Epithelial cell of prostate (primary cell): ENCODE measurements at regions not wholly inside any gene's neighbourhood (a gene's known extent, or its start where the extent isn't known, plus 50 kb on each side); places are given as distances from the start of the nearest gene placed in this dataset.
"Not testable (repeated sequence)": the region's sequence is repeated elsewhere in the genome, so short reads cannot be mapped to it uniquely, and the experiment has no call there.

ENCODE experiments used
- DNase-seq: peaks from one replicate; pipeline ENCODE4 v3.0.0-alpha.2; 2011; ENCODE audit warnings: low read depth, low spot score
- H3K27ac ChIP-seq: fragments of 450-650 bp; 2 replicates; pipeline ENCODE4 v1.5.1; 2017; ENCODE audit warnings: mild to moderate bottlenecking

DNA sequence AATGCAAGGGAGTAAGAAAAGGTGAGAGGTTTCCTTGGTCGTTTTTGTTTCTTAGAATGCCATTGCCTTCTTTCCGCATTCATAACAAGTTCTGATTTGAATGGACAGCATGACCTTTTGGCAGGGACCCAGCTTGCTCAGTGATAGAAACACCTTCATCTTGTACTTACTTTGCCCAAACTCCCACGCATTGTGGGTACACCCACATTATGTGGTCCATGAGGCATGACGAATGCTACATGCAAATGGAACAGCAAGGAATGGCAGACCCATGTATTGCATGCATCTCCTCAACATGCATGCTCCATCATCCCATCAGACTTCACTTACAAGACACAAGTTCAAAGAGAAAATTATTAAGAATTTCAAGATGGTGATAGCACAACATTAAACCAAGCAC is 102.8 kb downstream of the CDC7 start:
- H3K27ac ChIP-seq = no peak overlapping the region
- no peak for DNase-seq

DNA sequence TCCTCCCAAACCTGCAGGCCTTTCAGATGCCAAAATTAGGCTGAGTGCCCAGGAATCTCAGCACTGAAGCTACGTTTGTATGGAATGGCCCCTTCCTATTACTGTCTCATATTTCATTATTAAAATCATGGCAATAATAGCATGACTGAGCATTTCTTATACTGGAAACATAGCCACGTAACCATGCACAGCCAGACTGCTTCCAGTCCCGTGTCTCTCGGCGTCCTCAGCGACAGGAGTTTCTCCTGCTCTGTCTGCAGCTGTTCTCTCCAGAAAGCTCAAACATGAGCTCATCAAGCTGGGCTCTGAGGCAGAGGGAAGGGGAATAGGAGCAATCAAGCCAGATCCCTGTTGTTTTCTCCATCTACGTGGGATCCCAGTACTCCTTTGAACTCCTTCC is 104.0 kb downstream of the CDC7 start:
- no peak for DNase-seq
- H3K27ac ChIP-seq = no peak overlapping the region

DNA sequence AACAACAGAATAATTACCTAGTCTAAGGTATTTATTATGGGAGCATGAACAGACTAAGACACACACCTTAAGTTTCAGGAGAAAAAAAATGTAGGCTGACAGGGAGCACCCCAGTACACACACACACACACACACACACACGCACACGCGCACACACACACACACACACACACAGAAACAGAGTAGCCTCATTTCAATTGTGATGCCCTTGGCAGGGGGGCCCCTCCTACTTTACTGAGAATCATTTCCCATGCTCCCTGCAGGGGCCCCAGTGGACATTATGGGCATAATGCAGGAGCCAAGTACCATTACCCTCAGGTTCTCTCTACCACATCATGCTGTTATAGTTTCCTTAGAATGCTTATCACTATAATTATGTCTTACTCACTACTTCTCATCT is 104.9 kb downstream of the CDC7 start:
- H3K27ac ChIP-seq = no peak overlapping the region
- no peak for DNase-seq

DNA sequence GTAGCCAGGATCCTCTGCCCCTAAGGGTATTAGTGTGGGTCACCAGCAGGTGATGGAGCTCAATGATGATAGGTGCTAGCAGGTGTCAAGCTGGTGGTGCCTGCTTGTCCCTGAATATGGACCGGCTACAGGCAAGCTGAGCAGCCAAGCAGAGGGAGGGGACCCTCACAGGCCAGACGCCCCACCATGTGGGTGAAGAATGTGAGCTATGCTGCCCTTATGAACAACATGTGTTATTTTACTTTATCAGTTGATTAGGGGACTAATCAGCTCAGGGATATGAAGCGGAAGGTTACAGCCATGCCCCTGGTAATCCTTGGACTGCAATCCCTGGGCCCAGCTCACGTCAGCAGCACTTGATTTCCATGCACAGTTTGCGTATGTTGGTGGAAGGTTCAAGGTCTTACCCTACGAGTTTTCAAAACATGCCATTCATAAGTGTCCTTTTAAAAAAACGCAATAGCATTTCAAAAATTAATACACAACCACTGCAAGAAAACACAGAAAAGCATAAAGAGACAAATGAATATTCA is 106.0 kb downstream of the CDC7 start:
- no peak overlapping the region for H3K27ac ChIP-seq

DNA sequence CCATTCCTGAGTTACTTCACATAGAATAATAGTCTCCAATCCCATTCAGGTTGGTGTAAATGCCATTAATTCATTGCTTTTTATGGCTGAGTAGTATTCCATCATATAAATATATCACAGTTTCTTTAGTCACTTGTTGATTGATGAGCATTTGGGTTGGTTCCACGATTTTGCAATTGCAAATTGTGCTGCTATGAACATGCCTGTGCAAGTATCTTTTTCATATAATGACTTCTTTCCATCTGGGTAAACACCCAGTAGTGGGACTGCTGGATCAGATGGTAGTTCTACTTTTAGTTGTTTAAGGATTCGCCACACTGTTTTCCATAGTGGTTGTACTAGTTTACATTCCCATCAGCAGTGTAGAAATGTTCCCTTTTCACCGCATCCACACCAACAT is 107.0 kb downstream of the CDC7 start:
- not testable (repeated sequence) for H3K27ac ChIP-seq, DNase-seq

More for the DNA sequence above, 106.0 kb downstream of the CDC7 start:
- no peak for DNase-seq

DNA sequence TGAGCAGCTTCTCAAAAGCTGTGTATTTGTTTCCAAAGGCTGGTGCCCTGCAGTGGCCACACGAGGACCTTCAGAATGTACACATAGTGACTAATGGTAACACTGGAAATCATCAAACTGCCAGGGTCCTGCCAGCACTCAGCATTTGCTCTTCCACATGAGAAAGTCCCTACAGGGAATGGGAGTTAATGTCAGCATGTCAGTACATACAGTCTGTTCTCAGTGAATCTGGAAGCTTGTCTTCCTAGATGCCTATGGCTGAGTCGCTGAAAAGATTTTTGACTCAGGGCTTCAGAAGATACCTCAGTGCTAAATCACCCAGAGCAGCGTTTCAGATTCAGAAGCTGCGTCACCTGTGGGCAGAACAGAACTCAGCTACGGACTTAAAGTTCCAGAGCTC is 108.2 kb downstream of the CDC7 start:
- H3K27ac ChIP-seq = peak overlapping the region; percentile 55
- peak; percentile 49 for DNase-seq

DNA sequence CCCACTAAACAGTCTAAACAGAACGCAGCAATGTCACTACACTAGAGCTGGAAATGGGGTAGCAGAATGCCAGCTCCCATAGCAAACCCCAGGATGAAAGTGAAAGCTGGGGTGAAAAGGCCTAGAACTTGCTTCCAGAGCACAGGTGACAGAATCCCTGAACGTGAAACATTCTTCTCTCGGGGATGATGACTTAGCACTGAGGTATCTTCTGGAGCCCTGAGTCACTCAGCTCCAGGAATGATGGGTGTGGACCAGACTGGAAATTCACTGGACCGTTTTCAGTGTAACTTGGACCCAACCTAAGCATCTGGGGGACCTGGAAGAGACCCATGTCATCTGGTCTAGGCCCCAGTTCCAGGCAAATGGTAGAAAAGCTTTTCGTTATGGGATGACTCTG is 108.9 kb downstream of the CDC7 start:
- H3K27ac ChIP-seq = peak overlapping the region; percentile 55
- peak; percentile 12 for DNase-seq

DNA sequence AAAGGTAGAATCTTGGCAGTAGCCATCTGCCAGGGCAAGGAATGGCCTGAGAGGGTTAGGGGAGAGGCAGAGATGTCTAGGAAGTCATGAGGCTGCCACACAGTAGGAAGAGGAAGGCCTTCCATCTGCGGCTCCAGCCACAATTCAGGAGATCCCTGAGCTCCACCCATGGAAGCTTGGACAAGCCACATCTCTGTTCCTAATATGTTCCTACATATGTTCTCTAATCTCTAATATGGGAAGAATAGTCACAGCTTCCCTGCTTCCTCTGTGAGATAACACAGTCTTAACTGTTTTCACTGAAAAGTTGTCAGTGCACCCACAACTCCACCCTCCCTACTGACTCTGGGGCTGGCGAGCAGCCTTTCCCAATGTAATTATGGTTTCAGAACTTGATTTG is 109.5 kb downstream of the CDC7 start:
- no peak overlapping the region for H3K27ac ChIP-seq
- no peak for DNase-seq

DNA sequence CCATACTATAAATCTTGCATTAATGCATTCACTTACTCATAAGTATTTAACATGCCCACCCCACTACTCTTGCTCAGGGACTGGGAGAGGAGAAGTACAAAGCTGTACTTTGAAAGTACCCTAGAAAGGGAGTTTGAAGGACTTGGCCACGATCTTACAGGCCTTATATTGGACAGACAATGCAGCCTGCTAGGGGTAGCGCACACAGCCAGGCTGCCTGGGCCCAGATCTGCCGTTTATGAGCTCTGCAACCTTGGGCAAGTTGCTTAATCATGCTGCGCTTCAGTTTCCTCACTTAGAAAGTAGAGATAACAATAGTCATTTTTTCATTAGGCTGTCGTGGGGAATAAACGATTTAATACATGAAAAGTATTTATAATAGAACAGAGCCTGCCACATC is 110.1 kb downstream of the CDC7 start:
- DNase-seq = no peak
- H3K27ac ChIP-seq = no peak overlapping the region

DNA sequence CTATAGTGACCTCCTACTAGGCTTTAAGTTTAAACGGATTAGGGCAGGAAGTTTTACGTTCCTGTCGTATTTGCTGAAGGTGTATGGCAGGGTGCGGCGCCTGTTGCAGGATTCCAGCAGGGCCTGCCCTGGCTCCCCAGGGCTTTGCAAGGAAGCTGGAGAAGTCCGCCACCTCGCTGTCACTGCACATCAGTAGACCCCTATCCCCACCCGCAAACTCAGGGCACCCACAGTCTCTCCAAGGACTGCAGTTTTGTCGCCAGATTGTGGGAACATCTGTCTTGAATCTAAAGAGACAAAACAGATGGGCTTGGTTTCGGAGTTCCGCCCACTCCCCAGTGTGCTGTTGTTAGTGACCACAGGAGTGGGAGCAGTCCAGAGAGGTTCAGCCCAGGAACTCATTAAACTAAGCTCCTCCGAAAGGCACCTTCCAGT is 110.8 kb downstream of the CDC7 start:
- H3K27ac ChIP-seq = no peak overlapping the region
- DNase-seq = no peak

DNA sequence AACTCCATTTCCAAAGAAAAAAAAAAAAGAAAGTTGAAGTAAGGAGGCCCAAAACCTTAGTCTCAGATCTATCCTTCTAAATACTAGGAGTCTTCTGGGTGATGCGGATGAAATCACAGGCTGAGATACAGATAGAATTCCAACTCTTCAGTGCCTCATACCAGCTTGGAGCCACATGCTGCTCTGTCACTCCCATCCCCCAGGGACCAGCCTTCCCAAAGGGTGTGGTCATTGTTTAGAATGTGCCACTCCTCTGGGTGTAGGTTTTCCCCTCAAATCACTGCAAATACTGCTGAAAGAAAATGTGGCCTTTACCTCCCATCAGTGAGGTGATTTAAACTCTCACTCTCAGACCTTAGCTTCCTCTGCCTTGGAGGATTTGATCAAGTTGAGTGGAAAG is 112.9 kb downstream of the CDC7 start:
- no peak for DNase-seq
- H3K27ac ChIP-seq = no peak overlapping the region

DNA sequence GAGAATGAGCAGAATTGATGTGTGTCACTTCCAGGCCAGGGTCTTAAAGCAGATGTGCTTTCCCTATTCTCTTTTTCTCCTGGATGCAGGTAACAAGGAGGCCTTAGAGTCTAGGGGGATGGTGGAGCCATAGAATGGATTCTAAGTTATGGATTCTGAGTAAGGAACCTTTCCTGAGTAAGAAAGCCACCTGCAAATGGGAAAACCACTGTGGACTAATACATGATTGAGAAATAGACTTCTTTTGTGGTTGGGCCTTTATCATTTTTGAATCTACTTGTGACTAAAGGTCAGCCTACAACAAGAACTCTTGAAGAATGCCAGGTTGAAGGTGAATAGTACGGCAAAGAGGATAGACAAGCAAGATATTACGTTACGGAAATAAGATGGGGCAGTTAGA is 116.1 kb downstream of the CDC7 start:
- no peak for DNase-seq
- H3K27ac ChIP-seq = no peak overlapping the region

DNA sequence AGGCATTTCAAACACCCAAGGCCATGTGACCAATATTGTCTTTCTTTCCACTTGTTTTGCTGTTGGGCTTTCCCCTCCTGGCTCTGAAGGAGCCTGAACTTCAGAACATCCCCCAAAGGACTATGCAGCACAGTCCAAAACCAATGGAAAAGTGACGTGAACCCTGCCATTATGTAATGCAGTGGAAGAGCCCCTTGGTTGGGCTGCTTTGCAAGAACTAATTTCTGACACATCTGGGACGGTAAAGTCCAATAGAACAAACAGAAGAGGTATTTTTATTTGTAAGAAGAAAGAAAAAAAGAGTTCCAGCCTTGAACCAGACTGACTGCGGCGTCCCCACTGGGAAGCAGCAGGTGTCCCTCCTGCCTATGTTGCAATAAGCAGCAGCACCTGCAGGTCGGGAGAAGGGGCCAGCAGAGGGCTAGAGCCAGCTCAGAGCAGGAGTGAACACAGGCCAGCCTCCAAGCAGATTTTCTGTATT is 116.7 kb downstream of the CDC7 start:
- DNase-seq = no peak

DNA sequence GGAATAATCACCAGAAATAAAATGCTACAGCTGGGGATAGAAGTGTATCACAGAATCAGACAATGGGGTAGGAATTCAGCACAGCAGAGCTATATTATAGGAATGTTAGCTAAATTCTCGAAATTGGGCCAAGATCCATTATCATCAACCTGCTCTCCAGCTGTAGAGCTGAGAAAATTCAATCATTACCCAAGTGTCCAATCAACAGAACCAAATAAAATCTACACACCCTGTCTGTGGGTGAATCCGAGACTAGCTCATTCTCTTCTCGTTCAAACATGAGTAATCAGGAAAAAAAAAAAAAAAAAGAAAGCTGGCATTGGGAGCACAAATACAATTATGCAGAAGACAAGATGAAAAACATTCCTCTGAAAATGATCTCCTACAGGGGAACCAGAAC is 119.2 kb downstream of the CDC7 start:
- H3K27ac ChIP-seq = no peak overlapping the region
- DNase-seq = no peak

More for the DNA sequence above, 116.7 kb downstream of the CDC7 start:
- no peak overlapping the region for H3K27ac ChIP-seq

DNA sequence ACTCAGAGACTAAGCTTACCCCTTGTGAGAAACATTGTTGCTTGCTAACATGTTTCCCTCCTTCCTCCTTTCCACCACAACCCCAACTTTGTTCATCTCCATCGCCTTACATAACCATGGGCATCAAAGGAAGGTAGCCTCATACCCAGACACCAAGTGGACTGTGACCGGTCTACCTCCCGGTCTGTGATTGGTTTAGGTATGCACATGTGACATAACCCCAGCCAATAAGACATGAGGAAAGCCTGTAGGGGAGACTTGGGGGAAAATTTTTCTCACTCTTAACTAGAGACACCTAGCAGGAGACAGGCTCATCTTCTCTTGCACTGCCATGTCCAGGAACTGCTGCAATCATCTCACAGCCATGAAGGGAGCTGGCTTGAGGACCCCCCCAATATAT is 120.7 kb downstream of the CDC7 start:
- DNase-seq = no peak
- no peak overlapping the region for H3K27ac ChIP-seq

DNA sequence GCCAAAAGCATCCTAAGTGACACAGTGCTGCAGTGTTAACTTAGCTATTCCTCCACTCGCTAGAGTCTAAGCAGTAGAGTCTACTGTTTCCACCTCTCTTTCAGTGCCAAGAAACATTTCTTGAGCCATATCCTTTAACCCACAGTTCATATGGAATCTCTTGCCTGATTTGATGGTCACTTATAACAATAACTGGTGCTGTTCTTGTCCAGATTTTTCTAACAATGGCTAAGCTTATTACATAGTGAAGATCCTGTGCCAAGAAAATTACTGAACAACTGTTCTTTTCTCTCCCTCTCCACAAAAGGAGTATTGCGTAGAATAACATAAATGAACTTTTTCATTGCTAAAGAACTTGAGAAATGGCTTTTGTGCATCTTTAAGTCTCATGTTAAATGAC is 121.3 kb downstream of the CDC7 start:
- no peak for DNase-seq
- no peak overlapping the region for H3K27ac ChIP-seq

DNA sequence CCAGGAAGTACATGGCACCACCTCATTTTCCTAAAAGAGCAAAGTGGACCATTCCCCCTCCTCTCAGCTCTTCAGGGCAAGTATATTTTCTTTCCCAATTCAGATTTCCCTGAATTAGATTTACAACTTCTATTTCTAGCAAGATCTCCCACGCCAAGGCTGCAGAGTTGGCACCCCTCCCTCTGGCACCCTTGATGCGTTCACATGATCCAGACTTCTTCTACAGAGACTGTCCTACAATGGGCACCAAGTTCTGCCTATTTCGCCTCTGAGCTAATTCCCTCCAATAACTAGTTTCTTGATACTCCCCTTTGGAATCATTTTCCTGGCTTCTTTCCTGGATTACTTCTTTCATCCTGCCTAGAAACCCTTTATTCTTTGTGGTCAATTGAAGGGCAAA is 122.0 kb downstream of the CDC7 start:
- DNase-seq = no peak
- H3K27ac ChIP-seq = no peak overlapping the region

DNA sequence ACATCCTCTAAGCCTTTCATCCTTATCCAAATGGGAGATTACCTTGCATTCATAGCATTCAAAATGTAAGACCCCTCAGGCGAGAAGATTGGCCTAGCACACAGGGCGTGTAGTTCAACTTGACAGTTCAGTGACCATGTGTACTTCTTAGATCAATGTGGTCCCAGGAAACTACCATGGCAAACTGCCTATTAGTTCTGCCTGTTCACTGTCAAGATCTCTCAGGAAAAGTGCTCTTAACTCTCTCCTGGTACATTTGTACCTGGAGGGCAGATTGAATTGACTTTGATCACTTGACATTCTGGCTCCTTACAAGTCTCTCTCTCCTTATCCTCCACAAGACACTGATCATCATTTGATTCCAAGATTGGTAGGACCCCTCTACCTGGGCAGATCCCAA is 122.4 kb downstream of the CDC7 start:
- H3K27ac ChIP-seq = no peak overlapping the region
- DNase-seq = no peak

DNA sequence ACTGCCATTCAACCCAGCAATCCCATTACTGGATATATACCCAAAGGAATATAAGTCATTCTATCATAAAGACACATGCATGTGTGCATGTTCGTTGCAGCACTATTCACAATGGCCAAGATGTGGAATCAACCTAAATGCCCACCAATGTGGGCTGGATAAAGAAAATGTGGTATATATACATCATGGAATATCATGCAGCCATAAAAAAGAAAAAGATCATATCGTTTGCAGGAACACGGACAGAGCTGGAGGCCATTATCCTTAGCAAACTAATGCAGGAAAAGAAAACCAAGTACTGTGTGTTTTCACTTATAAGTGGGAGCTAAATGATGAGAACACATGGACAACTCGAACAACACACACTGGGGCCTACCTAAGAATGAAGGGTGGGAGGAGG is 123.7 kb downstream of the CDC7 start:
- no peak for DNase-seq
- no peak overlapping the region for H3K27ac ChIP-seq
